GM12891 (cell line): ENCODE measurements at regions not wholly inside any gene's neighbourhood (a gene's known extent, or its start where the extent isn't known, plus 50 kb on each side); places are given as distances from the start of the nearest gene placed in this dataset.

Experiments used
- POLR2A ChIP-seq: IDR thresholded peaks from 2 replicates; pipeline ENCODE4 v1.6.1; 2011; ENCODE audit warnings: low read depth, low read length, control low read depth
- SPI1 ChIP-seq: IDR thresholded peaks from 2 replicates; pipeline ENCODE4 v1.6.1; 2011; ENCODE audit warnings: low read depth, low read length, control low read depth

DNA sequence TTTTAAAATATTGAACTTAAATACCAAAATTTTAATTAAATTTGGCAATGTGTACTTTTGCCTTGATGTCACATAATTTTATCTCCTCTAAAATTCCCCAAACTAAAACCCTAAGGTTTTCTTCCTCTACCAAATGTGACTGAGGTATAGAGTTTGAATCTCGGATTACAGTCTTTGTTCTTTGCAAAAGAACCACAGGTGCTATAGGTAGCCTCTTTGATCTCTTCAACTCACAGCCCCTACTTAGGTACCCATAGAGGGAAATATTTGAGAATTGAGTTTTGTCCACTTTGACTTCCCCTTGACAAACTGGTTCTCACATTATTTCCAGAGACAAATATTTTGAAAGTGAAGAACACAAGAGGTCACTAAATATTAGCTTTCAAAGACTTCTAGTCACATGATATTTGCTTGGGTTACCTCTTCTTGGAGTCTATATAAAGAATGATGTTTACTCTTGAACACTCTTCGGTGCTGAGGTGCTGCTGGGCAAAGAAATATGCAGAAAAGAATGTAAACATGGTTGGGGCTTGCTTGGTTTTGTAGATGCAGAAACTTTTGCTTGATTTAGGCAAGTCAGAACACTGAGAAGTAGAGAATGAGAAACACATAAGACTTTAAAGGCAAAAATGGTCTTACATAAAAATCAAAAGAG is 120.8 kb upstream of the MCTP2 start:
- no peak for TF ChIP-seq POLR2A
- no peak for TF ChIP-seq SPI1
